Pancreas (tissue), 10 donors: ENCODE measurements at regions not wholly inside any gene's neighbourhood (a gene's known extent, or its start where the extent isn't known, plus 50 kb on each side); places are given as distances from the start of the nearest gene placed in this dataset.
"Not testable (repeated sequence)": the region's sequence is repeated elsewhere in the genome, so short reads cannot be mapped to it uniquely, and the experiment has no call there.

Experiments used
- ATAC-seq, 4 donors: fragments of 200-7000 bp; cut with Tn5 transposase; one replicate each; pipeline versions ENCODE4 v1.8.0 to v1.9.1; 2020; ENCODE audit warnings: mild to moderate bottlenecking in 4 of 4, moderate library complexity in 4 of 4
- DNase-seq, 6 donors: peaks; one replicate each; pipeline ENCODE4 v3.0.0-alpha.2; 2020
- FAIRE-seq: peaks from 2 replicates; lab custom pipeline; 2012; peaks lifted over from hg19 to GRCh38; lab: Jason Lieb, UNC
- H3K27ac ChIP-seq, 4 donors: fragments of 200-600 bp; sonication (generic); 1 replicate in 3 of 4; 2 replicates in 1 of 4; pipeline versions ENCODE4 v1.5.0 to v1.8.0; 2020
- H3K27me3 ChIP-seq, 4 donors: fragments of 200-600 bp; one replicate each; pipeline ENCODE4 v1.8.0; 2021
- H3K36me3 ChIP-seq, 3 donors: fragments of 200-600 bp; sonication (generic) in 1 of 3; one replicate each; pipeline versions ENCODE4 v1.5.0 to v1.8.0; 2020 to 2021
- H3K4me1 ChIP-seq, 3 donors: fragments of 200-600 bp; one replicate each; pipeline ENCODE4 v1.8.0; 2021
- H3K4me3 ChIP-seq, 4 donors: fragments of 200-600 bp; sonication (generic) in 2 of 4; one replicate each; pipeline versions ENCODE4 v1.5.0 to v1.8.0; 2020 to 2021
- H3K9me3 ChIP-seq, 4 donors: fragments of 200-600 bp; one replicate each; pipeline ENCODE4 v1.8.0; 2021
- WGBS, 2 donors: extraction: QIAGEN DNeasy Blood & Tissue Kit; methylation state at CpG; one replicate each; pipeline ENCODE4 v1.1.7; 2013; 5-methylcytosine and 5-hydroxymethylcytosine counted together
- intact Hi-C, 3 donors: fragments of 100-400 bp; cut with DNase I; formaldehyde crosslinking; loops; one replicate each; pipeline versions ENCODE4 v1.11.1 to v1.14.2; 2022
- TF ChIP-seq, protein P1 (sequence below), 4 donors: fragments of 200-600 bp; sonication (generic) in 3 of 4; IDR thresholded peaks; one replicate each; pipeline versions ENCODE4 v1.5.0 to v1.8.0; 2021; ENCODE audit warnings: antibody characterized with exemption in 4 of 4
- donor health status: healthy with polysubstance abuse.
- donor health status: DM: no; HTN: no; CAD: no; lungs with moderate emphysema.
- donor health status: DM: no; HTN: no; CAD: no.
- donor health status: control.
- donor health status: control.
- donor health status: Bipolar disorder and iron deficiency.
- donor health status: DM: yes; HTN: yes; CAD: no.
- donor health status: DM: no; HTN: no; CAD: no.
- donor health status: DM: no; HTN: no; CAD: no.
- donor health status: DM: yes; HTN: yes; CAD: no.

DNA sequence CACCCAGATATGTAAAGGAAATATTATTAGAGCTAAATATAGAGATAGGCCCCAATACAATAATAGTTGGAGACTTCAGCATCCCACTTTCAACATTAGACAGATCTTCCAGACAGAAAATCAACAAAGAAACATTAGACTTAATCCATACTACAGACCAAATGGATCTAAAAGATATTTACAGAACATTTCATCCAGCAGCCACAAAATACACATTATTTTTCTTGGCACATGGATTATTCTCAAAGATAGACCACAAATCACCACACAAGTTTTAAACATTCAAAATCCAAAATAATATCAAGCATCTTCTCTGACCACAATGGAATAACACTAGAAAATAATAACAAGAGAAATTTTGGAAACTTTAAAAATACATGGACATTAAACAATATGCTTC, 1159.1 kb upstream of the CITED2 start:
- no peak overlapping the region for H3K27ac ChIP-seq
- no peaks in the 10 kb centered on the region for H3K9me3 ChIP-seq
- H3K4me1 ChIP-seq, result no peaks in the 10 kb centered on the region
- ATAC-seq, result no peak
- TF ChIP-seq, protein P1, sequence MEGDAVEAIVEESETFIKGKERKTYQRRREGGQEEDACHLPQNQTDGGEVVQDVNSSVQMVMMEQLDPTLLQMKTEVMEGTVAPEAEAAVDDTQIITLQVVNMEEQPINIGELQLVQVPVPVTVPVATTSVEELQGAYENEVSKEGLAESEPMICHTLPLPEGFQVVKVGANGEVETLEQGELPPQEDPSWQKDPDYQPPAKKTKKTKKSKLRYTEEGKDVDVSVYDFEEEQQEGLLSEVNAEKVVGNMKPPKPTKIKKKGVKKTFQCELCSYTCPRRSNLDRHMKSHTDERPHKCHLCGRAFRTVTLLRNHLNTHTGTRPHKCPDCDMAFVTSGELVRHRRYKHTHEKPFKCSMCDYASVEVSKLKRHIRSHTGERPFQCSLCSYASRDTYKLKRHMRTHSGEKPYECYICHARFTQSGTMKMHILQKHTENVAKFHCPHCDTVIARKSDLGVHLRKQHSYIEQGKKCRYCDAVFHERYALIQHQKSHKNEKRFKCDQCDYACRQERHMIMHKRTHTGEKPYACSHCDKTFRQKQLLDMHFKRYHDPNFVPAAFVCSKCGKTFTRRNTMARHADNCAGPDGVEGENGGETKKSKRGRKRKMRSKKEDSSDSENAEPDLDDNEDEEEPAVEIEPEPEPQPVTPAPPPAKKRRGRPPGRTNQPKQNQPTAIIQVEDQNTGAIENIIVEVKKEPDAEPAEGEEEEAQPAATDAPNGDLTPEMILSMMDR (IDR thresholded peaks at IDR 0.05), result no peak
- FAIRE-seq, result no peak
- DNase-seq, result no peak
- intact Hi-C loops, result no loop called here
- no peaks in the 10 kb centered on the region for H3K27me3 ChIP-seq
- H3K4me3 ChIP-seq, result no peak overlapping the region
- no peaks in the 10 kb centered on the region for H3K36me3 ChIP-seq

DNA sequence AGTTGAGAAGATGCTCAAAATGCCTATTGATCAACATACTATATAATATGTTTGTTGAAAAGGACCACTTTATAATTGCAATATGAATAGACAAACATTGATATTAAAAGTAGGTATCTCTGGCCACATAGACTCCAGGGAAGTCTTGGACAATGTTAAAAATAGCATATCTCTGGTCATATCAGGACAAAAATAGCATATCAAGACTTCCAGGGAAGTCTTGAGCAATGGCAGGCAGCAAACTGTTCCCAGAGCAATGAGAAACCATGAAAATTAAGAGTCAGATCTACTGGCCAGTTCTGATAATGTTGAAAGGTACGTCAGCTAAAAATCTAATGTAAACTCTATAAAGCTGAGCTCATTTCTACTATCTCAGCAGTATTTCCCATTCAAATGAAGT, 1130.3 kb upstream of the CITED2 start:
- Histone ChIP-seq H3K36me3 (no peaks in the 10 kb centered on the region), H3K27me3 (no peaks in the 10 kb centered on the region), H3K27ac (no peak overlapping the region), H3K9me3 (no peaks in the 10 kb centered on the region), H3K4me3 (no peak overlapping the region), H3K4me1 (no peaks in the 10 kb centered on the region)
- TF ChIP-seq, protein P1 (IDR thresholded peaks at IDR 0.05), result no peak
- no peak for DNase-seq
- 44 to 52% methylated on average over 1 of the region's 1 CpG for WGBS, 2 donors
- FAIRE-seq, result no peak
- no peak for ATAC-seq
- intact Hi-C loops, result no loop called here

DNA sequence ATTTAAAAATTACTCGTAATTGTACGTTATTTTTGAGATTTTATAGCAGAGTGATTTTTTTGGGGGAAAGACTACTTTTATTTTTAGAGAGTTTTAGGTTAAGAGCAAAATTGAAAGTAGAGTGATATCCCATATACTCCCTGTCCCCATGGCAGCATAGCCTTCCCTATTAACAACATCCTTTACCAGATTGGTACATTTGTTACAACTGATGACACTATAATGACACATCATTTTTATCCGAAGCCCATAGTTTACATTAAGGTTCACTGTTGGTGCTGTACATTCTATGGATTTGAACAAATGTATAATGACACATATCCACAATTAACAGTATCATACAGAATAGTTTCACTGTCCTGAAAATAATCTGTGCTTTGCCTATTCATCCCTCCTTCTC, 1126.4 kb upstream of the CITED2 start:
- Histone ChIP-seq H3K27me3 (no peaks in the 10 kb centered on the region), H3K36me3 (no peaks in the 10 kb centered on the region), H3K27ac (no peak overlapping the region), H3K9me3 (no peaks in the 10 kb centered on the region), H3K4me1 (no peaks in the 10 kb centered on the region), H3K4me3 (no peak overlapping the region)
- TF ChIP-seq, protein P1 (IDR thresholded peaks at IDR 0.05), result no peak
- DNase-seq, result no peak
- FAIRE-seq, result no peak
- intact Hi-C loops, result no loop called here
- ATAC-seq, result no peak
- 76 to 86% methylated on average over 3 of the region's 3 CpGs for WGBS, 2 donors

DNA sequence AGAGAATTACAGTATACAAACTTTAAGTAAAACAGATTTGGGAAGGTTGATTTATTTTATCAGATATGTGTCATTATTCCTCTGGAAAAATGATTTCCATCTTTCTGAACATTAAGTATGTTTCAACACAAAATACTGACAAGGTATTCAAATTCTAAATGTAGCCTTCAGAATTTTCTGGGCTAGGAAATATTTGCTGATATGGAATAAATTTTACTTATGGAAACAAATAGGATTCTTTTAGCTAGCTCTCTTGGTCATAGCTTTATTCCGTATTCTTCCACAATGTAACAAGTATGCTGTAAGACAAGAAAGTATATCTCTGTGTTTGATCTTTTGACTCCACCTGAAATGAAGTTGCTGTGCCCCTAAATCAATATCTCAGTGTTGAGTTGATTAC, 1125.2 kb upstream of the CITED2 start:
- Histone ChIP-seq H3K36me3 (no peaks in the 10 kb centered on the region), H3K4me1 (no peaks in the 10 kb centered on the region), H3K27me3 (no peaks in the 10 kb centered on the region), H3K9me3 (no peaks in the 10 kb centered on the region), H3K4me3 (no peak overlapping the region), H3K27ac (no peak overlapping the region)
- intact Hi-C loops, result no loop called here
- TF ChIP-seq, protein P1 (IDR thresholded peaks at IDR 0.05), result no peak
- DNase-seq (no peak), ATAC-seq (no peak), FAIRE-seq (no peak)
- WGBS, 2 donors, result 70 to 71% methylated on average over 1 of the region's 1 CpG

DNA sequence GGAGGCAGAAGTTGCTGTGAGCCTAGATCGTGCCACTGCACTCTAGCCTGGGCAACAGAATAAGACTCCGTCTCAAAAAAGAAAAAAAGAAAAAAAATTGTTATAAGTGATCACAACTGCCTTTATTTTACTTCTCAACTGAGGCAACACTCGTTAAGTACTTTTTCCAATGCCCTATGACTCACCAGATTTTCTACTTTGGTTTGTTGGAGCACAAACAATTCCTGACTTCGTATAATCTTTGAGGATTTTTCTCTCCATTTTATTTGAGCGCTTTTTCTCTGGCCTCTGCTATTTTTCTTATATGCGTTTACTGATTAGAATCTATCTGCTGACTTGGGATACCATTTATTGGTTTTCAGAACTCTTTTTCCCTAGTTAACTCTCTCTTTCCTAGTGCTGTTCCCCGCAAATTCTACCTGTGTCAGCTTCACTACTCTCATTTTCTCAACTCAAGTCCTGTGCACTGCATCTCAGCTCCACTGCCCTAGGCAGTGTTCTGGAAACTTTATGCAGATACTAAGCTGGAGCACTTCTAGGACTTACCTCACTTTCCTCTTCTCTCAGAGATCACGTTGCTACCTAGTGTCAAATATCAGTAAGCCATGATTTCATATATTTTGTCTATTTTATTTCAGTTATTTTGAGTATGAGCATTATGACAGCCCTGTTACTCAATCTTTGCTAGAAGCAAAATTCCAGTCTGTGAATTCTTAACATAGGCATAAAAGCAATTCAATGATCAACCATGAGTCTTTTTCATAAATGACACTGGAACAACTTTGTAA, 1120.1 kb upstream of the CITED2 start:
- intact Hi-C loops, result no loop called here
- no peak for ATAC-seq

DNA sequence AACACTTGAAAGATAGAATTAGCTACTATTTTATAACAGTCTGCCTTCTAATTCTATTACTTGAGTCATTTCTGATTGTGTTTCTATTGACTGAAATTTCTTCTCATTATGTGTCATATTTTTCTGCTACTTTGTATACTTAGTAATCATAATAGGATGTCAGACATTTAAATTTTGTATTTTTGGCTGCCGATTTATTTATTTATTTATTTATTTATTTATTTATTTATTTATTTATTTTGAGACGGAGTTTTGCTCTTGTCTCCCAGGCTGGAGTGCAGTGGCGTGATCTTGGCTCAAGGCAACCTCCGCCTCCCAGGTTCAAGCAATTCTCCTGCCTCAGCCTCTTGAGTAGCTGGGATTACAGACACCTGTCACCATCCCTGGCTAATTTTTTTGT, 1119.0 kb upstream of the CITED2 start:
- H3K4me3 ChIP-seq, H3K4me1 ChIP-seq, H3K9me3 ChIP-seq, ATAC-seq, H3K27me3 ChIP-seq, intact Hi-C loops, DNase-seq, FAIRE-seq, H3K36me3 ChIP-seq, H3K27ac ChIP-seq: not testable (repeated sequence)
- 88 to 95% methylated on average over 4 of the region's 4 CpGs for WGBS, 2 donors

More for the DNA sequence above, 1120.1 kb upstream of the CITED2 start:
- FAIRE-seq (no peak), DNase-seq (no peak)
- Histone ChIP-seq H3K36me3 (no peaks in the 10 kb centered on the region), H3K27ac (no peak overlapping the region), H3K4me3 (no peak overlapping the region), H3K4me1 (no peaks in the 10 kb centered on the region), H3K27me3 (no peaks in the 10 kb centered on the region), H3K9me3 (no peaks in the 10 kb centered on the region)
- WGBS, 2 donors, result 77 to 84% methylated on average over 8 of the region's 8 CpGs
- TF ChIP-seq, protein P1 (IDR thresholded peaks at IDR 0.05), result no peak
